GM12891 (cell line): ENCODE measurements at regions not wholly inside any gene's neighbourhood (a gene's known extent, or its start where the extent isn't known, plus 50 kb on each side); places are given as distances from the start of the nearest gene placed in this dataset.

ENCODE experiments used
- PAX5 ChIP-seq: IDR thresholded peaks from 2 replicates; pipeline ENCODE4 v1.6.1; 2011; ENCODE audit warnings: low read length, moderate library complexity, mild to moderate bottlenecking; ENCODE audit not compliant: insufficient read depth, severe bottlenecking
- POLR2A ChIP-seq: IDR thresholded peaks from 2 replicates; pipeline ENCODE4 v1.6.1; 2011; ENCODE audit warnings: low read depth, low read length, control low read depth
- POLR2AphosphoS5 ChIP-seq: IDR thresholded peaks from 2 replicates; pipeline ENCODE4 v1.6.1; 2011; ENCODE audit warnings: low read depth, low read length, control low read depth
- POU2F2 ChIP-seq: IDR thresholded peaks from 2 replicates; pipeline ENCODE4 v1.6.1; 2011; ENCODE audit warnings: low read depth, mild to moderate bottlenecking, control low read depth, low read length, moderate library complexity
- SPI1 ChIP-seq: IDR thresholded peaks from 2 replicates; pipeline ENCODE4 v1.6.1; 2011; ENCODE audit warnings: low read depth, low read length, control low read depth
- TAF1 ChIP-seq: IDR thresholded peaks from 2 replicates; pipeline ENCODE4 v1.6.1; 2011; ENCODE audit warnings: low read depth, low read length, control low read depth

GRCh38 chr2:133906396-133906795 is 338.1 kb upstream of the NCKAP5 start:
- TF ChIP-seq POLR2AphosphoS5 (no peak), POLR2A (no peak), TAF1 (no peak), POU2F2 (no peak), PAX5 (no peak), SPI1 (no peak)
